Gastrocnemius medialis (tissue), 4 donors: ENCODE measurements at regions not wholly inside any gene's neighbourhood (a gene's known extent, or its start where the extent isn't known, plus 50 kb on each side); places are given as distances from the start of the nearest gene placed in this dataset.

Experiments used
- ATAC-seq, 2 donors: fragments of 150-250 bp; one replicate each; pipeline ENCODE4 v1.9.1; 2016
- DNase-seq, 2 donors: peaks; one replicate each; pipeline ENCODE4 v3.0.0-alpha.2; 2019
- H3K27ac ChIP-seq, 4 donors: fragments of 200-600 bp; sonication (generic); 1 replicate in 1 of 4; 2 replicates in 3 of 4; pipeline ENCODE4 v1.5.1; 2016 to 2018; ENCODE audit warnings: mild to moderate bottlenecking in 2 of 4, moderate library complexity in 1 of 4
- H3K27me3 ChIP-seq, 3 donors: fragments of 200-600 bp; sonication (generic) in 2 of 3; 1 replicate in 1 of 3; 2 replicates in 2 of 3; pipeline versions ENCODE4 v1.5.1 to v1.6.0; 2016 to 2019; ENCODE audit warnings: mild to moderate bottlenecking in 1 of 3, moderate library complexity in 1 of 3
- H3K36me3 ChIP-seq, 2 donors: fragments of 200-600 bp; sonication (generic) in 1 of 2; one replicate each; pipeline ENCODE4 v1.5.1; 2017 to 2018
- H3K4me1 ChIP-seq, 2 donors: fragments of 200-600 bp; sonication (generic) in 1 of 2; one replicate each; pipeline ENCODE4 v1.5.1; 2016 to 2017; ENCODE audit warnings: mild to moderate bottlenecking in 2 of 2
- H3K4me3 ChIP-seq, 4 donors: fragments of 200-600 bp; sonication (generic) in 3 of 4; 1 replicate in 1 of 4; 2 replicates in 3 of 4; pipeline ENCODE4 v1.5.1; 2016 to 2019; ENCODE audit warnings: mild to moderate bottlenecking in 2 of 4
- H3K9me3 ChIP-seq, 3 donors: fragments of 200-600 bp; sonication (generic) in 2 of 3; 1 replicate in 1 of 3; 2 replicates in 2 of 3; pipeline ENCODE4 v1.5.1; 2016 to 2019
- CTCF ChIP-seq, 5 experiments: fragments of 450-650 bp in 3 of 5; fragments of 200-600 bp in 2 of 5; sonication (generic) in 2 of 5; IDR thresholded peaks in 4 of 5; conservative IDR thresholded peaks in 1 of 5; 1 replicate in 4 of 5; 2 replicates in 1 of 5; pipeline ENCODE4 v1.5.1; 2016 to 2019; ENCODE audit warnings: antibody characterized with exemption in 5 of 5, mild to moderate bottlenecking in 3 of 5, moderate library complexity in 3 of 5
- POLR2A ChIP-seq, 2 donors: fragments of 450-650 bp; IDR thresholded peaks; one replicate each; pipeline ENCODE4 v1.6.1; 2017; ENCODE audit warnings: antibody characterized with exemption in 2 of 2, mild to moderate bottlenecking in 2 of 2, moderate library complexity in 2 of 2
- in situ Hi-C, 4 donors: fragments of 200-750 bp; cut with MboI; loops; one replicate each; pipeline versions ENCODE4 v1.15.0 to v1.8.0; 2017; ENCODE audit warnings: low sequenced_read_pairs in 4 of 4
- intact Hi-C: fragments of 100-400 bp; cut with DNase I; formaldehyde crosslinking; loops from one replicate; pipeline ENCODE4 v1.15.1; 2023; ENCODE audit warnings: low total_unique reads

GRCh38 chr6:62612471-62612870 is 326.4 kb upstream of the KHDRBS2 start:
- Histone ChIP-seq H3K27me3 (no peaks in the 10 kb centered on the region), H3K27ac (no peak overlapping the region), H3K9me3 (no peaks in the 10 kb centered on the region), H3K4me3 (no peak overlapping the region), H3K36me3 (no peaks in the 10 kb centered on the region), H3K4me1 (no peaks in the 10 kb centered on the region)
- intact Hi-C loops (no loop called here), in situ Hi-C loops (no loop called here)
- ATAC-seq (no peak), DNase-seq (no peak)
- TF ChIP-seq POLR2A (IDR thresholded peaks at IDR 0.05): no peak
- no peak for TF ChIP-seq CTCF (IDR thresholded peaks at IDR 0.05 in 4 of 5, conservative IDR thresholded peaks at IDR 0.05 in 1 of 5)

- DNase-seq (no peak), ATAC-seq (no peak)
- in situ Hi-C loops: no loop called here
- Histone ChIP-seq H3K9me3 (no peaks in the 10 kb centered on the region), H3K36me3 (no peaks in the 10 kb centered on the region), H3K27me3 (no peaks in the 10 kb centered on the region), H3K4me3 (no peak overlapping the region), H3K27ac (no peak overlapping the region), H3K4me1 (no peaks in the 10 kb centered on the region)
- TF ChIP-seq CTCF (IDR thresholded peaks at IDR 0.05 in 4 of 5, conservative IDR thresholded peaks at IDR 0.05 in 1 of 5) (no peak), POLR2A (IDR thresholded peaks at IDR 0.05) (no peak)
- intact Hi-C loops: no loop called here
These were observed 284.3 kb upstream of the KHDRBS2 start for GRCh38 chr6:62570372-62570771.

DNA sequence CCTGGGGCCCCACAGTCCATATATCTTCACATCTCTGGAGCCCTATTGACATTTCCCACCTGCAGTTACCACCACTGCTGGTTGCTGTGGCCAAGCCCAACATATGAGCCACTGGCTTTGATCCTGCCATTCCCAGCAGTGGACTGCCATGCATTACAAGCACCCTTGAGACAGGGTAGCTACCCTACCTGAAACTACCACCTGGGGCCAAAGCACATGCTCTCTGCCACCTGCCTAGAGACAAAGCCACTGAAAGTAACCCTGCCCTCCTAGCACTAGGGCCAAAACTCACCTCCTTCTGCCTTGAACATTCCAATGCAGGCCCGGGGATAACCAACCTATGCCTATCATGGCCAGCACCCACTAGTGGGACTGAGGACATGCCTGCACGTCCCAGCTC is 255.5 kb upstream of the KHDRBS2 start:
- ATAC-seq: no peak
- in situ Hi-C loops: no loop called here
- intact Hi-C loops: no loop called here
- Histone ChIP-seq H3K4me3 (no peak overlapping the region), H3K4me1 (no peaks in the 10 kb centered on the region), H3K9me3 (no peaks in the 10 kb centered on the region), H3K27ac (no peak overlapping the region), H3K36me3 (no peaks in the 10 kb centered on the region), H3K27me3 (no peaks in the 10 kb centered on the region)
- TF ChIP-seq POLR2A (IDR thresholded peaks at IDR 0.05) (no peak), CTCF (IDR thresholded peaks at IDR 0.05 in 4 of 5, conservative IDR thresholded peaks at IDR 0.05 in 1 of 5) (no peak)
- no peak for DNase-seq

DNA sequence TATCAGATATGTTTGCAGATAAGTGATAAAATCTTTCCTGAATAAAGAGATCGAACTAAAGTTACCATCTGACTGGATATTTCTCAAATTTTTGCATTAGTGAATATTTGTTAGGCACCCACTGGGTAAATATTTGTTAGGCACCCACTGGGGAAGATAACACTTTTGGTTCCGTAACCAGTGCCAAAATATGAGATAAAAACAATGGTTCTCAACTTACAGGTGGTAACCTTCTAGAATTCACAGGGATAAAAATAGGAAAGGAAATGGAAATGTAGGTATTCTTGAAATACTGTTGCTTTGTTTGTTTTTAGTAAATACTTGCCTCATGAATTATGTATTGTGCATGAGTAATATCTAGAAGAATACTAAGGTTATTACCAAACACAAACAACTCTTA is 245.0 kb upstream of the KHDRBS2 start:
- Histone ChIP-seq H3K36me3 (no peaks in the 10 kb centered on the region), H3K9me3 (no peaks in the 10 kb centered on the region), H3K27ac (no peak overlapping the region), H3K27me3 (no peaks in the 10 kb centered on the region), H3K4me1 (no peaks in the 10 kb centered on the region), H3K4me3 (no peak overlapping the region)
- TF ChIP-seq POLR2A (IDR thresholded peaks at IDR 0.05) (no peak), CTCF (IDR thresholded peaks at IDR 0.05 in 4 of 5, conservative IDR thresholded peaks at IDR 0.05 in 1 of 5) (no peak)
- no peak for ATAC-seq
- intact Hi-C loops (no loop called here), in situ Hi-C loops (no loop called here)
- DNase-seq: no peak

DNA sequence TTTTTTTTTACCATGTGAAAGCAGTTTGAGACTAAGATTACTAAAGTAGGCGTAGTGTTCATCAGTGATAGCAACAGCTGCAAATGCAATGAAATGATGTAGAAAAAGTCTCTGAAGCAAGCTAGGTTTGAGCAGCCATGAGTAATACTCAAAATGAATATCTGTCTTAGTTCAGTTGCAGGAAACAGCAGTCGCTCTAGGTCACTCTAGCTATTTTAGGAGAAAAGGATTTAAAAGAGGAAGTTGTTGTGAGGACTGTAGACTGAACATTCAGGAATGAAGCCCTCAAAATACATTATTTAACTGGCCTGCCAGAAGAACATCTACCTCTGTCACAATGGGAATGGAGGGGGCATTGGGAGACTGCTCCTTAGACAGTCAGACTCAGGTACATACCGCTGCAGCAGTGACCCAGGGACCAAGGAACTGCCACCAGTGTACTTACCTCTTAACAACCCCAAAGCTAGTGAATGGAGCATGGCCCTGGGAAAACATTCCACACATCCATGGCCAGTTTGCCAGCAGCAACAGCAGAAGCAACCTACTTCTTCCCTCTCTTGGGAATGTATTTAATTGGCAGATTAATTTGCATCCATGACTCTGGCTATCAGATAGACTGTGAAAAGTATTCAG is 243.0 kb upstream of the KHDRBS2 start:
- Histone ChIP-seq H3K9me3 (no peaks in the 10 kb centered on the region), H3K4me3 (no peak overlapping the region), H3K27ac (no peak overlapping the region), H3K36me3 (no peaks in the 10 kb centered on the region), H3K27me3 (no peaks in the 10 kb centered on the region), H3K4me1 (no peaks in the 10 kb centered on the region)
- intact Hi-C loops: no loop called here
- TF ChIP-seq CTCF (IDR thresholded peaks at IDR 0.05 in 4 of 5, conservative IDR thresholded peaks at IDR 0.05 in 1 of 5) (no peak), POLR2A (IDR thresholded peaks at IDR 0.05) (no peak)
- DNase-seq (no peak), ATAC-seq (no peak)
- in situ Hi-C loops: no loop called here
